ENCODE measurements at regions not wholly inside any gene's neighbourhood (a gene's known extent, or its start where the extent isn't known, plus 50 kb on each side); places are given as distances from the start of the nearest gene placed in this dataset.

DNA sequence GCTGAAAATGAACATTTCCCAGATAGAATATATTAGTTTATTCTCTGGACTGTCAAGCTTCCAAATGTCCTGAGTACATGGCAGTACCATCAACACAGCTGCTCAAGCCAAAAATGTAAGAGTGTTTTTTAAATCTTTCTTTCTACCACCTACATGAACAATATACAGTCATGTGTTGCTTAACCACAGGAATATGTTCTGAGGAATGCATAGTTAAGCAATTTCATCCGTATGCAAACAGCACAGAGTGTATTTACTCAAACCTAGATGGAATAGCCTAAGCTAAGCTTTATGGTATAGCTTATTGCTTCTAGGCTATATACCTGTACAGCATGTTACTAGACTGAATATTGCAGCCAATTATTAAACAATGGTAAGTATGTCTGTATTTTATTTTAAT, 561.9 kb upstream of the ADGRL4 start:
- no peaks in the 10 kb centered on the region for H3K4me1 ChIP-seq (ENCODE audit: control insufficient read depth in 2 of 2, insufficient read depth in 2 of 2, low read length in 1 of 2)
- no peaks in the 10 kb centered on the region for H3K36me3 ChIP-seq (ENCODE audit: control insufficient read depth in 2 of 2, insufficient read depth in 2 of 2, low read length in 1 of 2)
- WGBS, 2 donors: 40 to 42% methylated on average over 1 of the region's 1 CpG
- no peak overlapping the region for H3K27ac ChIP-seq (ENCODE audit: low read depth in 2 of 2, low read length in 1 of 2)
- no peak overlapping the region for H3K4me3 ChIP-seq (ENCODE audit: low read depth in 1 of 2, low read length in 2 of 2)
- no peaks in the 10 kb centered on the region for H3K9me3 ChIP-seq (ENCODE audit: control insufficient read depth in 2 of 2, insufficient read depth in 1 of 2, low read depth in 1 of 2, low read length in 1 of 2)
- no peaks in the 10 kb centered on the region for H3K27me3 ChIP-seq (ENCODE audit: control insufficient read depth in 1 of 2, insufficient read depth in 2 of 2, low read length in 2 of 2)

DNA sequence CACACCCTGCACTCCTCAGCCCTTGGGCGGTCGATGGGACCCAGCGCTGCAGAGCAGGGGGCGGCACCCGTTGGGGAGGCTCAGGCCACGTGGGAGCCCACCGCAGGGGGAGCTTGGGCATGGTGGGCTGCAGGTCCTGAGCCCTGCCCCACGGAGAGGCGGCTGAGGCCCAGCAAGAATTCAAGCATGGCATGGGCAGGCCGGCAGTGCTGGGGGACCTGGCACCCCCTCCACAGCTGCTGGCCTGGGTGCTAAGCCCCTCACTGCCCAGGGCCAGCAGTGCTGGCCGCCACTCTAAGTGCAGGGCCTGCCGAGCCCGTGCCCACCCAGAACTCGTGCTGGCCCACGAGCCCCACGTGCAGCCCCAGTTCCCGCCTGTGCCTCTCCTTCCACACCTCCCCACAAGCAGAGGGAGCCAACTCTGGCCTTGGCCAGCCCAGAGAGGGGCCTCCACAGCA, 555.0 kb upstream of the ADGRL4 start:
- WGBS, 2 donors: 86 to 91% methylated on average over 17 of the region's 17 CpGs
- no peaks in the 10 kb centered on the region for H3K27me3 ChIP-seq (ENCODE audit: control insufficient read depth in 1 of 2, insufficient read depth in 2 of 2, low read length in 2 of 2)
- no peaks in the 10 kb centered on the region for H3K4me1 ChIP-seq (ENCODE audit: control insufficient read depth in 2 of 2, insufficient read depth in 2 of 2, low read length in 1 of 2)

DNA sequence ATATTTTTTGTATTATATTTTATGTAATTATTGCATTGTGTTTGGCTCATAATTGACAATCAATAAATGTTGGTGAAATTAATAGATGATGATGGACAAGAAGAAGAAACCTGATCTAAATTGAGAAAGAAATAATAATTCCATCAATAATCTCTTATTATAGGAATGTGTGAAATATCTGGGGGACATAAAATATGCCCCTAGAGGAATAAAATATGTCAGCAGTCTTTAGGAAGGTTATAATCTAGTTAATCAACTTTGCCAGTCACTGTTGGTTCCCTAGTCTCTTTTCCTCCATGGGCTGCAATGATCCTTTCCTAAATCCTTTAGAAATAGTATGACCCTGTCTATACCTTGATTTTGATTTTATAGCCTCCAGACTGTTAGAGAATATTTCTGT, 549.7 kb upstream of the ADGRL4 start:
- Histone ChIP-seq H3K27ac (ENCODE audit: low read depth in 2 of 2, low read length in 1 of 2) (no peak overlapping the region), H3K36me3 (ENCODE audit: control insufficient read depth in 2 of 2, insufficient read depth in 2 of 2, low read length in 1 of 2) (no peaks in the 10 kb centered on the region), H3K4me3 (ENCODE audit: low read depth in 1 of 2, low read length in 2 of 2) (no peak overlapping the region), H3K4me1 (ENCODE audit: control insufficient read depth in 2 of 2, insufficient read depth in 2 of 2, low read length in 1 of 2) (no peaks in the 10 kb centered on the region), H3K27me3 (ENCODE audit: control insufficient read depth in 1 of 2, insufficient read depth in 2 of 2, low read length in 2 of 2) (no peaks in the 10 kb centered on the region), H3K9me3 (ENCODE audit: control insufficient read depth in 2 of 2, insufficient read depth in 1 of 2, low read depth in 1 of 2, low read length in 1 of 2) (peaks cover 0 to 4% of the 10 kb centered on the region in 2 donors)

More for the DNA sequence above, 555.0 kb upstream of the ADGRL4 start:
- no peak overlapping the region for H3K27ac ChIP-seq (ENCODE audit: low read depth in 2 of 2, low read length in 1 of 2)
- peaks cover 0 to 7% of the 10 kb centered on the region in 2 donors for H3K9me3 ChIP-seq (ENCODE audit: control insufficient read depth in 2 of 2, insufficient read depth in 1 of 2, low read depth in 1 of 2, low read length in 1 of 2)
- no peaks in the 10 kb centered on the region for H3K36me3 ChIP-seq (ENCODE audit: control insufficient read depth in 2 of 2, insufficient read depth in 2 of 2, low read length in 1 of 2)
- H3K4me3 ChIP-seq (ENCODE audit: low read depth in 1 of 2, low read length in 2 of 2): no peak overlapping the region

DNA sequence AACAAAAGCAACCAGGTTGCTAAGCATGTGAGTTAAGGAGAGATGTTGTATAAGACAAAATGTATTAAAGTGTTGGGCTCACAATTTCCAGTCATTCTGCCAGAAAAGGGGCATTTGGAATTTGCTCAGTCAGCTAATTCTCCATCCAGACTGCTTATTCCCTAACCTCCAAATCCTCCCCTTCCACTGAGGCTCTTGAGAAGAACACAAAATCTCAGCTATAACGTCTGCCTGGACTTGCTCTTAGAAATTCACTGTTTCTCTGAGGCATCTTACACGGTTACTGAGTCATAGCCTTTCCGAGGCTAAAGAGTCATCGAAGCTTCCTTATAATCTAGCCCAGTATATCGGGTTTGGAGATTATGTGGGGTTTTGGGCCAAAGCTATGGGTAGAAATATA, 548.2 kb upstream of the ADGRL4 start:
- no peak overlapping the region for H3K4me3 ChIP-seq (ENCODE audit: low read depth in 1 of 2, low read length in 2 of 2)
- peaks cover 0 to 4% of the 10 kb centered on the region in 2 donors for H3K9me3 ChIP-seq (ENCODE audit: control insufficient read depth in 2 of 2, insufficient read depth in 1 of 2, low read depth in 1 of 2, low read length in 1 of 2)
- H3K36me3 ChIP-seq (ENCODE audit: control insufficient read depth in 2 of 2, insufficient read depth in 2 of 2, low read length in 1 of 2): no peaks in the 10 kb centered on the region
- 62 to 73% methylated on average over 5 of the region's 5 CpGs for WGBS, 2 donors
- no peak overlapping the region for H3K27ac ChIP-seq (ENCODE audit: low read depth in 2 of 2, low read length in 1 of 2)
- no peaks in the 10 kb centered on the region for H3K27me3 ChIP-seq (ENCODE audit: control insufficient read depth in 1 of 2, insufficient read depth in 2 of 2, low read length in 2 of 2)
- no peaks in the 10 kb centered on the region for H3K4me1 ChIP-seq (ENCODE audit: control insufficient read depth in 2 of 2, insufficient read depth in 2 of 2, low read length in 1 of 2)

DNA sequence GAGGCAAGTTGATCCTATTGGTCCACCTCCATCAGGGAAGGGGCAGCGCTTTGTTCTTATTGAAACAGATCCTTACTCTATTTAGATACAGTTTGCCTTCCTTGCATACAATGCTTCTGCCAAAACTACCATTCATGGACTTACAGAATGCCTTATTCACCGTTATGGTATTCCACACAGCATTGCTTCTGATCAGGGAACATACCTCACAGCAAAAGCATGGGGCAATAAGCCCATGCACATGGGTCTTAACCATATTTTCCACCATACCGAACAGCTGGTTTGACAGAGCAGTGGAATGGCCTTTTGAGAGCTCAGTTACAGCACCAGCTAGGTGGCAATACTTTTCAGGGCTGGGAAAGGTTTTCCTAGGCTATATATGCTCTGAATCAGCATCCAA, 544.8 kb upstream of the ADGRL4 start:
- Histone ChIP-seq H3K9me3 (ENCODE audit: control insufficient read depth in 2 of 2, insufficient read depth in 1 of 2, low read depth in 1 of 2, low read length in 1 of 2) (no peaks in the 10 kb centered on the region), H3K4me1 (ENCODE audit: control insufficient read depth in 2 of 2, insufficient read depth in 2 of 2, low read length in 1 of 2) (no peaks in the 10 kb centered on the region)
- WGBS, 2 donors: 54 to 63% methylated on average over 3 of the region's 3 CpGs

DNA sequence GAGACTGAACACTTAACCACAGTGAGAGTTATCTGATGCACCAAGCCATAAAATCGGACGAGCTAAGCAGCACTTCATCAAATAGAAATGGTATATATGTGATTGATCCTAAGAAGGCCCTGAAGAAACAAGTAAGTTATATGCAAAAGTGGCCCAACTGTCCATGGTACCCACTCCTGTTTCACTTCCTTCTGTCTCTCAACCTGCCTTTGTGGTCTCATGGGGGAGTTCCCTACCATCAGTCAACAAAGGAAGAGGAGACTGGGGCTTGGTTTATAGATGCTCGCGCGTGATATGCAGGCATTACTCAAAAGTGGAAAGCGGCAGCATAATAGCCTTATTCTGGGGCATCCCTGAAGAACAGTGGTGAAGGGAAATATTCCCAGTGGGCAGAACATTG, 543.9 kb upstream of the ADGRL4 start:
- no peaks in the 10 kb centered on the region for H3K4me1 ChIP-seq (ENCODE audit: control insufficient read depth in 2 of 2, insufficient read depth in 2 of 2, low read length in 1 of 2)
- H3K27ac ChIP-seq (ENCODE audit: low read depth in 2 of 2, low read length in 1 of 2): no peak overlapping the region
- no peak overlapping the region for H3K4me3 ChIP-seq (ENCODE audit: low read depth in 1 of 2, low read length in 2 of 2)
- H3K36me3 ChIP-seq (ENCODE audit: control insufficient read depth in 2 of 2, insufficient read depth in 2 of 2, low read length in 1 of 2): no peaks in the 10 kb centered on the region
- no peaks in the 10 kb centered on the region for H3K9me3 ChIP-seq (ENCODE audit: control insufficient read depth in 2 of 2, insufficient read depth in 1 of 2, low read depth in 1 of 2, low read length in 1 of 2)
- H3K27me3 ChIP-seq (ENCODE audit: control insufficient read depth in 1 of 2, insufficient read depth in 2 of 2, low read length in 2 of 2): no peaks in the 10 kb centered on the region
- WGBS, 2 donors: 88 to 94% methylated on average over 6 of the region's 6 CpGs

More for the DNA sequence above, 544.8 kb upstream of the ADGRL4 start:
- Histone ChIP-seq H3K4me3 (ENCODE audit: low read depth in 1 of 2, low read length in 2 of 2) (no peak overlapping the region), H3K27ac (ENCODE audit: low read depth in 2 of 2, low read length in 1 of 2) (no peak overlapping the region), H3K36me3 (ENCODE audit: control insufficient read depth in 2 of 2, insufficient read depth in 2 of 2, low read length in 1 of 2) (no peaks in the 10 kb centered on the region), H3K27me3 (ENCODE audit: control insufficient read depth in 1 of 2, insufficient read depth in 2 of 2, low read length in 2 of 2) (no peaks in the 10 kb centered on the region)

DNA sequence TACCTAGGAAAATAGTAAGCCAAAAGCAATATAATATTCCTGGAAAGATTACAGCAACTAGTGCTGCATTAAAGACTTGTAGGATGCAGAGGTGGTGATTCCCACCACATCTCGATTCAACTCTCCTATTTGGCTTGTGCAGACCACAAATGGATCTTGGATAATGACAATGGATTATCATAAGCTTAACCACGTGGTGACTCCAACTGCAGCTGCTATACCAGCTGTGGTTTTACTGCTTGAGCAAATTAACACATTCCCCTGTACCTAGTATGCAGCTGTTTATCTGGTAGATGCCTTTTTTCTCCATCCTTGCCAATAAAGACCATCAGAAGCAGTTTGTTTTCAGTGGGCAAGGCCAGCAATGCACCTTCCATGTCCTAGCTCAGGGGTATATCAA, 542.7 kb upstream of the ADGRL4 start:
- no peak overlapping the region for H3K27ac ChIP-seq (ENCODE audit: low read depth in 2 of 2, low read length in 1 of 2)
- no peaks in the 10 kb centered on the region for H3K9me3 ChIP-seq (ENCODE audit: control insufficient read depth in 2 of 2, insufficient read depth in 1 of 2, low read depth in 1 of 2, low read length in 1 of 2)
- WGBS, 2 donors: 53 to 61% methylated on average over 2 of the region's 2 CpGs
- H3K4me1 ChIP-seq (ENCODE audit: control insufficient read depth in 2 of 2, insufficient read depth in 2 of 2, low read length in 1 of 2): no peaks in the 10 kb centered on the region
- H3K27me3 ChIP-seq (ENCODE audit: control insufficient read depth in 1 of 2, insufficient read depth in 2 of 2, low read length in 2 of 2): no peaks in the 10 kb centered on the region
- no peaks in the 10 kb centered on the region for H3K36me3 ChIP-seq (ENCODE audit: control insufficient read depth in 2 of 2, insufficient read depth in 2 of 2, low read length in 1 of 2)
- no peak overlapping the region for H3K4me3 ChIP-seq (ENCODE audit: low read depth in 1 of 2, low read length in 2 of 2)

DNA sequence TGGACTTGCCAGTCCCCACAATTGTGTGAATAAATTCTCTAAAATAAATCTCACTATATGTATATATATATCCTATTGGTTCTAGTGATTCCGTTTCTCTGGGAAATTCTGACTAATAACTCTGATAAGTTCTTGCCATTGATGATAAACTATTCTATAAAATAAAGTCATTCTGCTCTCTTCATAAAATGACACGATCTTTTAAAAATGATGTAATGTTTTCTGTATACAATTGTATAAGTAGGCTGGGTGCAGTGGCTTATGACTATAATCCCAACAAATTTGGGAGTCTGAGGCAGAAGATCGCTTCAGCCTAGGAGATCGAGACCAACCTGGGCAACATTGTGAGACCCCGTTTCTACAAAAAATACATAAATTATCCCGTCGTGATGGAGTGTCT, 541.0 kb upstream of the ADGRL4 start:
- WGBS, 2 donors: 83 to 90% methylated on average over 7 of the region's 7 CpGs
- H3K36me3 ChIP-seq (ENCODE audit: control insufficient read depth in 2 of 2, insufficient read depth in 2 of 2, low read length in 1 of 2): no peaks in the 10 kb centered on the region
- H3K4me3 ChIP-seq (ENCODE audit: low read depth in 1 of 2, low read length in 2 of 2): no peak overlapping the region
- H3K9me3 ChIP-seq (ENCODE audit: control insufficient read depth in 2 of 2, insufficient read depth in 1 of 2, low read depth in 1 of 2, low read length in 1 of 2): peaks cover 0 to 3% of the 10 kb centered on the region in 2 donors
- H3K4me1 ChIP-seq (ENCODE audit: control insufficient read depth in 2 of 2, insufficient read depth in 2 of 2, low read length in 1 of 2): no peaks in the 10 kb centered on the region
- H3K27ac ChIP-seq (ENCODE audit: low read depth in 2 of 2, low read length in 1 of 2): no peak overlapping the region
- no peaks in the 10 kb centered on the region for H3K27me3 ChIP-seq (ENCODE audit: control insufficient read depth in 1 of 2, insufficient read depth in 2 of 2, low read length in 2 of 2)

DNA sequence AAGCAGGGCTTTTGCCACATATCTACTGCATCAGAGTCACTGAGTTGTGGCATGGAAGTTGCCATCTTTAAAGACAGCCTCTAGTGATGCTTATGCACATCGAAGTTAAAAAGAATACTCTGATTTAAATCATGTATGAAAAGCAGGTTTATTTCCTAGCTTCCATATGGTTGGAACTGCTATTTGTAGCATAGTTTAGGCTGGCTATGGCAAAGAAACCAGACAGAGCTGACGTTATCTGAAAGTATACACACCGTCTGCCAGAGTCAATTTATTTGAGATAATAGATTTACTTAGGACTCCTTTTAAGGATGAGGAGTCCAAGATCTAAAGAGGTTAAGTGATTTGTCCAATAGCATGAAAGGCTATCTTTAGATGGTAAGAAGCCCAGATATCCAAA, 536.9 kb upstream of the ADGRL4 start:
- 56 to 61% methylated on average over 3 of the region's 3 CpGs for WGBS, 2 donors
- Histone ChIP-seq H3K36me3 (ENCODE audit: control insufficient read depth in 2 of 2, insufficient read depth in 2 of 2, low read length in 1 of 2) (no peaks in the 10 kb centered on the region), H3K27me3 (ENCODE audit: control insufficient read depth in 1 of 2, insufficient read depth in 2 of 2, low read length in 2 of 2) (no peaks in the 10 kb centered on the region), H3K9me3 (ENCODE audit: control insufficient read depth in 2 of 2, insufficient read depth in 1 of 2, low read depth in 1 of 2, low read length in 1 of 2) (peaks cover 0 to 3% of the 10 kb centered on the region in 2 donors), H3K4me1 (ENCODE audit: control insufficient read depth in 2 of 2, insufficient read depth in 2 of 2, low read length in 1 of 2) (no peaks in the 10 kb centered on the region), H3K4me3 (ENCODE audit: low read depth in 1 of 2, low read length in 2 of 2) (no peak overlapping the region), H3K27ac (ENCODE audit: low read depth in 2 of 2, low read length in 1 of 2) (no peak overlapping the region)

DNA sequence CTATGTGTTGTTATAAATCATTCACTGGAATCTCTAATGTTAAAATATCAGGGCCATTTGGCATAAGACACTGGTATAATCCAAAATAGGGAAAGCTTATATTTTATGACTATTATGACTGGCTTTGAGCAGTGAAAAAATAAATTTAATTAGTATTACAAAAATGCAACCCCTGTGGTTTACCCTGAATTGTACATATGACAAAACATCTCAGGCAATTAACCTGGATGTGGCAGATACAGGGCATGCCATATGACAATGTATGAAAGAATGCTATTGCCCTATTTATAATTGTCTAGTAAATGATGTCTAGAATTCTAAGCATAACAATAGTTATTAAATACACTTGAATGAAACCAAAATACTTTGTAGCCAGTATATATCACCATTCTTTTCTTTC, 532.5 kb upstream of the ADGRL4 start:
- Histone ChIP-seq H3K4me3 (ENCODE audit: low read depth in 1 of 2, low read length in 2 of 2) (no peak overlapping the region), H3K4me1 (ENCODE audit: control insufficient read depth in 2 of 2, insufficient read depth in 2 of 2, low read length in 1 of 2) (no peaks in the 10 kb centered on the region), H3K27me3 (ENCODE audit: control insufficient read depth in 1 of 2, insufficient read depth in 2 of 2, low read length in 2 of 2) (no peaks in the 10 kb centered on the region), H3K36me3 (ENCODE audit: control insufficient read depth in 2 of 2, insufficient read depth in 2 of 2, low read length in 1 of 2) (no peaks in the 10 kb centered on the region), H3K9me3 (ENCODE audit: control insufficient read depth in 2 of 2, insufficient read depth in 1 of 2, low read depth in 1 of 2, low read length in 1 of 2) (peaks cover 0 to 3% of the 10 kb centered on the region in 2 donors), H3K27ac (ENCODE audit: low read depth in 2 of 2, low read length in 1 of 2) (no peak overlapping the region)

Data from esophagus (tissue), 2 donors.